GM23338 (cell line): ENCODE measurements at regions not wholly inside any gene's neighbourhood (a gene's known extent, or its start where the extent isn't known, plus 50 kb on each side); places are given as distances from the start of the nearest gene placed in this dataset.

ENCODE experiments used
- ATAC-seq: fragments of 200-7000 bp; cut with Tn5 transposase; 3 replicates; pipeline ENCODE4 v1.9.1; 2020
- DNase-seq: peaks from one replicate; pipeline ENCODE4 v3.0.0-alpha.2; 2015; ENCODE audit warnings: low spot score
- H2AFZ ChIP-seq: fragments of 200-600 bp; sonication (generic); 2 replicates; pipeline ENCODE4 v1.8.0; 2016; ENCODE audit warnings: antibody characterized with exemption, mild to moderate bottlenecking, moderate library complexity
- H3F3A ChIP-seq: fragments of 200-600 bp; sonication (generic); replicated peaks from 2 replicates; pipeline ENCODE4 v1.8.0; 2017; ENCODE audit warnings: antibody characterized with exemption, mixed run types, low read depth
- H3K27ac ChIP-seq: fragments of 200-600 bp; sonication (generic); 2 replicates; pipeline ENCODE4 v1.6.1; 2016; ENCODE audit warnings: low read depth
- H3K27me3 ChIP-seq: fragments of 200-600 bp; sonication (generic); 2 replicates; pipeline ENCODE4 v1.8.0; 2016; ENCODE audit warnings: mild to moderate bottlenecking, mixed run types, moderate library complexity; ENCODE audit not compliant: insufficient read depth
- H3K36me3 ChIP-seq: fragments of 200-600 bp; sonication (generic); 2 replicates; pipeline ENCODE4 v1.8.0; 2016; ENCODE audit warnings: mild to moderate bottlenecking; ENCODE audit not compliant: insufficient read depth
- H3K4me1 ChIP-seq: fragments of 200-600 bp; sonication (generic); 2 replicates; pipeline ENCODE4 v1.8.0; 2016; ENCODE audit warnings: mild to moderate bottlenecking, moderate library complexity; ENCODE audit not compliant: insufficient read depth
- H3K4me2 ChIP-seq: fragments of 200-600 bp; sonication (generic); 2 replicates; pipeline ENCODE4 v1.7.1; 2017; ENCODE audit warnings: mixed run types
- H3K4me3 ChIP-seq: fragments of 200-600 bp; sonication (generic); 2 replicates; pipeline ENCODE4 v1.6.1; 2016; ENCODE audit warnings: mixed run types
- H3K79me2 ChIP-seq: fragments of 200-600 bp; sonication (generic); replicated peaks from 2 replicates; pipeline ENCODE4 v1.8.0; 2017; ENCODE audit warnings: mild to moderate bottlenecking; ENCODE audit not compliant: insufficient read depth
- H3K9me2 ChIP-seq: fragments of 200-600 bp; sonication (generic); 2 replicates; pipeline ENCODE4 v1.8.0; 2017; ENCODE audit not compliant: insufficient read depth
- H4K20me1 ChIP-seq: fragments of 200-600 bp; sonication (generic); replicated peaks from 2 replicates; pipeline ENCODE4 v1.8.0; 2017; ENCODE audit warnings: mild to moderate bottlenecking; ENCODE audit not compliant: insufficient read depth
- H3K27ac Mint-ChIP-seq: 2 replicates; pipeline ENCODE4 v1.8.0; 2020; ENCODE audit warnings: inconsistent platforms, mild to moderate bottlenecking, moderate library complexity, mixed read lengths
- H3K27me3 Mint-ChIP-seq: 3 replicates; pipeline ENCODE4 v1.8.0; 2022; ENCODE audit warnings: low read depth, mild to moderate bottlenecking, moderate library complexity, mixed read lengths, inconsistent platforms; ENCODE audit not compliant: insufficient read depth, poor library complexity
- H3K36me3 Mint-ChIP-seq: 3 replicates; pipeline ENCODE4 v1.8.0; 2021; ENCODE audit warnings: low read depth, mild to moderate bottlenecking, inconsistent platforms, moderate library complexity, mixed read lengths
- H3K4me1 Mint-ChIP-seq: 3 replicates; pipeline ENCODE4 v1.8.0; 2020; ENCODE audit warnings: mild to moderate bottlenecking, inconsistent platforms, mixed read lengths
- H3K4me3 Mint-ChIP-seq: 3 replicates; pipeline ENCODE4 v1.8.0; 2021; ENCODE audit warnings: moderate library complexity, mild to moderate bottlenecking, inconsistent platforms, mixed read lengths
- H3K9me3 Mint-ChIP-seq: 3 replicates; pipeline ENCODE4 v1.8.0; 2020; ENCODE audit warnings: moderate library complexity, mild to moderate bottlenecking, inconsistent platforms, mixed read lengths
- CREB1 ChIP-seq: fragments of 250-450 bp; sonication (Bioruptor Pico); IDR thresholded peaks from 2 replicates; pipeline ENCODE4 v1.5.0; 2020; ENCODE audit warnings: low read depth, mild to moderate bottlenecking, moderate library complexity
- ETS1 ChIP-seq: IDR thresholded peaks from 2 replicates; pipeline ENCODE4 v1.6.1; 2016; ENCODE audit warnings: antibody characterized with exemption
- EZH2 ChIP-seq: fragments of 200-600 bp; sonication (generic); IDR thresholded peaks from one replicate; pipeline ENCODE4 v1.8.0; 2017; ENCODE audit warnings: antibody characterized with exemption, mild to moderate bottlenecking, low read depth; ENCODE audit not compliant: unreplicated experiment
- EZH2phosphoT487 ChIP-seq: fragments of 200-600 bp; sonication (generic); IDR thresholded peaks from one replicate; pipeline ENCODE4 v1.8.1; 2018; ENCODE audit warnings: antibody characterized with exemption; ENCODE audit not compliant: unreplicated experiment
- JUNB ChIP-seq: IDR thresholded peaks from one replicate; pipeline ENCODE4 v1.6.1; 2016; ENCODE audit warnings: antibody characterized with exemption; ENCODE audit not compliant: unreplicated experiment
- NANOG ChIP-seq: IDR thresholded peaks from 2 replicates; pipeline ENCODE4 v1.6.1; 2016; ENCODE audit warnings: antibody characterized with exemption, borderline replicate concordance
- POLR2AphosphoS5 ChIP-seq: IDR thresholded peaks from 2 replicates; pipeline ENCODE4 v1.6.1; 2016; ENCODE audit warnings: antibody characterized with exemption, low read depth
- REST ChIP-seq: IDR thresholded peaks from one replicate; pipeline ENCODE4 v1.6.1; 2018; ENCODE audit warnings: antibody characterized with exemption; ENCODE audit not compliant: unreplicated experiment
- STAT1 ChIP-seq: IDR thresholded peaks from one replicate; pipeline ENCODE4 v1.6.1; 2016; ENCODE audit warnings: antibody characterized with exemption; ENCODE audit not compliant: unreplicated experiment
- ZNF331 ChIP-seq: fragments of 250-450 bp; sonication (Bioruptor Pico); IDR thresholded peaks from 2 replicates; pipeline ENCODE4 v1.5.0; 2020; ENCODE audit warnings: low read depth, mild to moderate bottlenecking, moderate library complexity
- ZNF462 ChIP-seq: fragments of 250-450 bp; sonication (Bioruptor Pico); IDR thresholded peaks from 2 replicates; pipeline ENCODE4 v1.5.0; 2020; ENCODE audit warnings: mild to moderate bottlenecking, moderate library complexity
- TF ChIP-seq, protein P1 (sequence below), 2 experiments: fragments of 200-600 bp in 1 of 2; sonication (generic) in 1 of 2; conservative IDR thresholded peaks; 2 replicates each; pipeline versions ENCODE4 v1.5.1 to v1.6.1; 2016 to 2017; ENCODE audit warnings: antibody characterized with exemption in 2 of 2, low read depth in 2 of 2, mild to moderate bottlenecking in 2 of 2, moderate library complexity in 1 of 2

DNA sequence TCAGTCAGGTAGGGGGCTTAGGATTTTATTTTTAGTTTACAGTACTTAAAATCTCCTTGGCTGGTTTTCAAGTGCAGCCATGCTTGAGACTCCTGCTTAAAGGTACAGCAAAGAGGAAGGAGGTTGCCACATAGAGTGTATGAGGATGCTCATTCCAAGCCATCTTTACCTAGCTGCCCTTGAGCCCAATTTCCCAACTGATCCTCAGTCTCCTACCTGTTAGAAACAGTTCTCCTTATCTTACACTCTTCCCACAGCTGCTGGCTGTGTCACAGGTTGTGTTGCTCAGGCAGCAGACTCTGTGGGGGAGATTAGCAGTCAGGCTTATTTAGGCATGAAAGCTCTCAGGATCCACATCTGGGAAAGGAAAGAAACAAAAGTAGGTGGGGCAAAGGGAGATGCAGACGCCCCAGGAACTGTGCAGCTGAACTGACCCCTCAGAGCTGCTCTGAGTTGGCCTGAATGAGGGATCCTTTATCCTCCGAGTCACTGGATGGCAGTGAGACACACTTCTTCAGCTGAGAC lies 95.1 kb downstream of the NMUR2 start:
- Histone ChIP-seq H3F3A (no peaks in the 10 kb centered on the region), H3K36me3 (no peaks in the 10 kb centered on the region), H4K20me1 (no peaks in the 10 kb centered on the region), H3K4me1 (no peaks in the 10 kb centered on the region), H3K9me2 (no peaks in the 10 kb centered on the region), H3K27me3 (no peaks in the 10 kb centered on the region), H3K27ac (no peak overlapping the region), H2AFZ (0 out of 2 replicates have a peak overlapping the region, but pooled peaks have one; percentile 8), H3K4me3 (no peak overlapping the region), H3K4me2 (no peak overlapping the region), H3K79me2 (no peaks in the 10 kb centered on the region)
- Mint-ChIP-seq H3K4me1 (no peaks in the 10 kb centered on the region; the same call in 2 of the 3 replicates), H3K27ac (no peak overlapping the region), H3K27me3 (peaks cover 6% of the 10 kb centered on the region), H3K9me3 (no peaks in the 10 kb centered on the region), H3K4me3 (no peak overlapping the region), H3K36me3 (no peaks in the 10 kb centered on the region)
- TF ChIP-seq REST = no peak
- no peak for TF ChIP-seq JUNB
- no peak for TF ChIP-seq ZNF462 (CRISPR knock-in tag)
- TF ChIP-seq, protein P1, sequence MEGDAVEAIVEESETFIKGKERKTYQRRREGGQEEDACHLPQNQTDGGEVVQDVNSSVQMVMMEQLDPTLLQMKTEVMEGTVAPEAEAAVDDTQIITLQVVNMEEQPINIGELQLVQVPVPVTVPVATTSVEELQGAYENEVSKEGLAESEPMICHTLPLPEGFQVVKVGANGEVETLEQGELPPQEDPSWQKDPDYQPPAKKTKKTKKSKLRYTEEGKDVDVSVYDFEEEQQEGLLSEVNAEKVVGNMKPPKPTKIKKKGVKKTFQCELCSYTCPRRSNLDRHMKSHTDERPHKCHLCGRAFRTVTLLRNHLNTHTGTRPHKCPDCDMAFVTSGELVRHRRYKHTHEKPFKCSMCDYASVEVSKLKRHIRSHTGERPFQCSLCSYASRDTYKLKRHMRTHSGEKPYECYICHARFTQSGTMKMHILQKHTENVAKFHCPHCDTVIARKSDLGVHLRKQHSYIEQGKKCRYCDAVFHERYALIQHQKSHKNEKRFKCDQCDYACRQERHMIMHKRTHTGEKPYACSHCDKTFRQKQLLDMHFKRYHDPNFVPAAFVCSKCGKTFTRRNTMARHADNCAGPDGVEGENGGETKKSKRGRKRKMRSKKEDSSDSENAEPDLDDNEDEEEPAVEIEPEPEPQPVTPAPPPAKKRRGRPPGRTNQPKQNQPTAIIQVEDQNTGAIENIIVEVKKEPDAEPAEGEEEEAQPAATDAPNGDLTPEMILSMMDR (conservative IDR thresholded peaks at IDR 0.05; ENCODE audit: low read depth in 2 of 2) = no peak
- no peak for TF ChIP-seq ETS1
- TF ChIP-seq POLR2AphosphoS5 = no peak
- no peak for TF ChIP-seq EZH2phosphoT487
- no peak for TF ChIP-seq ZNF331 (CRISPR knock-in tag)
- no peak for TF ChIP-seq STAT1
- TF ChIP-seq EZH2 = no peak
- TF ChIP-seq NANOG = no peak
- no peak for TF ChIP-seq CREB1 (CRISPR knock-in tag)
- DNase-seq (no peak), ATAC-seq (no peak)
